ENCODE measurements at regions not wholly inside any gene's neighbourhood (a gene's known extent, or its start where the extent isn't known, plus 50 kb on each side); places are given as distances from the start of the nearest gene placed in this dataset.

DNA sequence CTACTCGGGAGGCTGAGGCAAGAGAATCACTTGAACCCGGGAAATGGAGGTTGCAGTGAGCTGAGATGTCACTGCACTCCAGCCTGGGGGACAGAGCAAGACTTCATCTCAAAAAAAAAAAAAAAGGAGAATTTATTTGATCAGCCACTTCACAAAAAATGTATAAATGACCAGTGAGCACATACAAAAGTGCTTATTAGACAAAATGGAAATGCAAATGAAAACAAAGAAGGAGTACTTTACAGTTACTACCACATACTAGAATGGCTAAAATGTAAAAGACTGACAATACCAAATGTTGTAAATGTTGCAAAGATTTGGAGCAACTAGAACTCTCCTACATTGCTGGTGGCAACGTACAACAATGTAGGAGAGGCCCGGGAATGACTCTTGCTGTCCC lies 241.8 kb upstream of the SOX9 start:
- no peak for FAIRE-seq
- Histone ChIP-seq H3K27ac (ENCODE audit: control insufficient read depth, insufficient read depth, low read length) (no peak overlapping the region), H2AFZ (ENCODE audit: control insufficient read depth, low read length) (no peak overlapping the region), H3K36me3 (ENCODE audit: control insufficient read depth in 2 of 2, extremely low read depth in 1 of 2, insufficient read depth in 2 of 2, low read length in 2 of 2) (no peaks in the 10 kb centered on the region), H3K4me1 (ENCODE audit: control insufficient read depth, extremely low read depth, insufficient read depth, low read length) (peaks cover 11% of the 10 kb centered on the region), H3K9ac (ENCODE audit: control insufficient read depth, extremely low read depth, insufficient read depth, low read length) (no peak overlapping the region), H3K4me2 (ENCODE audit: control insufficient read depth, extremely low read depth, insufficient read depth, low read depth, low read length) (no peak overlapping the region), H3K27me3 (ENCODE audit: control insufficient read depth, extremely low read depth, insufficient read depth, low read length) (no peaks in the 10 kb centered on the region), H3K4me3 (ENCODE audit: control insufficient read depth in 2 of 3, extremely low read depth in 1 of 3, insufficient read depth in 2 of 3, low read depth in 1 of 3, low read length in 3 of 3) (no peak overlapping the region), H3K79me2 (ENCODE audit: control insufficient read depth, insufficient read depth, low read length) (no peaks in the 10 kb centered on the region), H3K9me1 (ENCODE audit: control insufficient read depth, extremely low read depth, insufficient read depth, low read length) (no peaks in the 10 kb centered on the region), H4K20me1 (ENCODE audit: control insufficient read depth, extremely low read depth, insufficient read depth, low read length) (no peaks in the 10 kb centered on the region), H3K9me3 (ENCODE audit: control insufficient read depth, low read depth, low read length) (no peaks in the 10 kb centered on the region)
- DNase-seq (ENCODE audit: low read depth, low spot score) = no peak
- TF ChIP-seq, protein P1, sequence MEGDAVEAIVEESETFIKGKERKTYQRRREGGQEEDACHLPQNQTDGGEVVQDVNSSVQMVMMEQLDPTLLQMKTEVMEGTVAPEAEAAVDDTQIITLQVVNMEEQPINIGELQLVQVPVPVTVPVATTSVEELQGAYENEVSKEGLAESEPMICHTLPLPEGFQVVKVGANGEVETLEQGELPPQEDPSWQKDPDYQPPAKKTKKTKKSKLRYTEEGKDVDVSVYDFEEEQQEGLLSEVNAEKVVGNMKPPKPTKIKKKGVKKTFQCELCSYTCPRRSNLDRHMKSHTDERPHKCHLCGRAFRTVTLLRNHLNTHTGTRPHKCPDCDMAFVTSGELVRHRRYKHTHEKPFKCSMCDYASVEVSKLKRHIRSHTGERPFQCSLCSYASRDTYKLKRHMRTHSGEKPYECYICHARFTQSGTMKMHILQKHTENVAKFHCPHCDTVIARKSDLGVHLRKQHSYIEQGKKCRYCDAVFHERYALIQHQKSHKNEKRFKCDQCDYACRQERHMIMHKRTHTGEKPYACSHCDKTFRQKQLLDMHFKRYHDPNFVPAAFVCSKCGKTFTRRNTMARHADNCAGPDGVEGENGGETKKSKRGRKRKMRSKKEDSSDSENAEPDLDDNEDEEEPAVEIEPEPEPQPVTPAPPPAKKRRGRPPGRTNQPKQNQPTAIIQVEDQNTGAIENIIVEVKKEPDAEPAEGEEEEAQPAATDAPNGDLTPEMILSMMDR (optimal IDR thresholded peaks at IDR 0.05 in 1 of 3, IDR thresholded peaks at IDR 0.05 in 1 of 3, conservative IDR thresholded peaks at IDR 0.05 in 1 of 3; ENCODE audit: extremely low read depth in 1 of 3, insufficient read depth in 2 of 3, low read length in 3 of 3) = no peak
- no peak for TF ChIP-seq EZH2 (IDR thresholded peaks at IDR 0.05; ENCODE audit: low read length)
- dilution Hi-C loops (cut with MboI; ENCODE audit: extremely low pct_ligation_motif_present, low sequenced_read_pairs) = no loop called here

DNA sequence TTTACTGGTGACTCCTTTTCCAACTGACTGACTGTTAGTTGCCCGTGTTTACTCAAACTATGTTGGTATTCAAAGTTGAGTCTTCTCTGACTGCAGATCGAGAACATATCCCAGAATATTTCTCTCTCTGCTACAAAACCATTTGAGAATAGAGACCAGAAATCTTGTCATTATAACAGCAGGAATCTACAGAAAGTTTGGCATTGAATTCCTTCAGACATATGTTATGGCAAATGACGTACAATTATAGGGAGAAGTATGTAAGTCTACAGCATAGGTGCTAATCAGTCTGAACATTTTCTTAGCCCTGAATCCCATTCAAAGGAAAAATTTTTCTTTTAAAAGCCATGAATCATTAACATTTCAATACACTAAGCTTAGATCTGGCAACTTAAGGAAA lies 239.8 kb upstream of the SOX9 start:
- Histone ChIP-seq H3K9me1 (ENCODE audit: control insufficient read depth, extremely low read depth, insufficient read depth, low read length) (no peaks in the 10 kb centered on the region), H3K4me3 (ENCODE audit: control insufficient read depth in 2 of 3, extremely low read depth in 1 of 3, insufficient read depth in 2 of 3, low read depth in 1 of 3, low read length in 3 of 3) (no peak overlapping the region), H3K36me3 (ENCODE audit: control insufficient read depth in 2 of 2, extremely low read depth in 1 of 2, insufficient read depth in 2 of 2, low read length in 2 of 2) (no peaks in the 10 kb centered on the region), H3K9me3 (ENCODE audit: control insufficient read depth, low read depth, low read length) (no peaks in the 10 kb centered on the region), H4K20me1 (ENCODE audit: control insufficient read depth, extremely low read depth, insufficient read depth, low read length) (no peaks in the 10 kb centered on the region), H3K4me1 (ENCODE audit: control insufficient read depth, extremely low read depth, insufficient read depth, low read length) (peaks cover 11% of the 10 kb centered on the region), H3K9ac (ENCODE audit: control insufficient read depth, extremely low read depth, insufficient read depth, low read length) (no peak overlapping the region), H3K4me2 (ENCODE audit: control insufficient read depth, extremely low read depth, insufficient read depth, low read depth, low read length) (no peak overlapping the region), H3K27me3 (ENCODE audit: control insufficient read depth, extremely low read depth, insufficient read depth, low read length) (no peaks in the 10 kb centered on the region), H3K27ac (ENCODE audit: control insufficient read depth, insufficient read depth, low read length) (no peak overlapping the region), H2AFZ (ENCODE audit: control insufficient read depth, low read length) (no peak overlapping the region), H3K79me2 (ENCODE audit: control insufficient read depth, insufficient read depth, low read length) (no peaks in the 10 kb centered on the region)
- FAIRE-seq = no peak
- TF ChIP-seq, protein P1 (optimal IDR thresholded peaks at IDR 0.05 in 1 of 3, IDR thresholded peaks at IDR 0.05 in 1 of 3, conservative IDR thresholded peaks at IDR 0.05 in 1 of 3; ENCODE audit: extremely low read depth in 1 of 3, insufficient read depth in 2 of 3, low read length in 3 of 3) = no peak
- no peak for TF ChIP-seq EZH2 (IDR thresholded peaks at IDR 0.05; ENCODE audit: low read length)
- DNase-seq (ENCODE audit: low read depth, low spot score) = no peak
- dilution Hi-C loops (cut with MboI; ENCODE audit: extremely low pct_ligation_motif_present, low sequenced_read_pairs) = no loop called here

Data from keratinocyte (primary cell).